Activated CD4-positive, CD25-positive, alpha-beta regulatory T cell treated with anti-CD3 and anti-CD28 coated beads, Interleukin-2, amount 50 U/mL, for 72 hours (primary cell): ENCODE measurements at regions not wholly inside any gene's neighbourhood (a gene's known extent, or its start where the extent isn't known, plus 50 kb on each side); places are given as distances from the start of the nearest gene placed in this dataset.
"Not testable (repeated sequence)": the region's sequence is repeated elsewhere in the genome, so short reads cannot be mapped to it uniquely, and the experiment has no call there.

Experiments used
- DNase-seq: peaks from one replicate; pipeline ENCODE4 v3.0.0; 2021

DNA sequence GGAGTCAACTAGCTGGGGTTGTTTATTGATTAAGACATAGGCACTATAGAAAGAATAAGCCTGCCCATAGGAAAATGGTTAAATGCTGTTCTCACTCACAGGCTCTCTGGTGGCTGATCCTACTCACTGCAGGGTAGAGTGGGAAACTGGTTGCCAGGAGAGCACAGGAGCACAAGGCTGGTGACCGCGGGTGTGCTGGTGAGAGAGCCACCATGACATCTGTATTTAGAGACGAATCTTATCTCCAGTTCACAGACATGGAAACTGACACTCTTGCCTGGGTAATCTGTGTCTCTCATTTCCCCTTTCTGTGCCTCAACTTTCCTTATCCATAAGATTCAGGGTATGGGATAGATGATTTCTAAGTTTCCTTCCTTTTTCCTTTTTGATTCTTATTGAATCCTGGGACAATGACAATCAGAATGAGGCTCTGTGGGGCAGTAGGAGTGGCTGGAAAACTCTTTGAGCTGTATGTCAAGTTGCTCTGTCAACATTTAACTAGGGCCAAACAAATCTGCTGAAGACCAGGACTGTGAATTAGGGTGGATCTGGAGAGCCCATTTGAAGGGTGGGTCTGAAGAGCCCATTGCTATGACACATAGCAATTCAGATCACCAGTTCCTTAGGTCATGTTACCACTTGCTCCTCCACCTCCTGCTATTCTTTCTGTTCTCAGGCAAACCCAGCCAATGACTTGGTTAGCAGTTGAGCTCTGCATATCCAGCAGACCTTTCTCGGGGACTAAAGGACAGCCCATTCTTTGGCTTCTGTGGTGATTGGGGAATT lies 286.1 kb upstream of the TBL1XR1 start:
- DNase-seq = no peak

DNA sequence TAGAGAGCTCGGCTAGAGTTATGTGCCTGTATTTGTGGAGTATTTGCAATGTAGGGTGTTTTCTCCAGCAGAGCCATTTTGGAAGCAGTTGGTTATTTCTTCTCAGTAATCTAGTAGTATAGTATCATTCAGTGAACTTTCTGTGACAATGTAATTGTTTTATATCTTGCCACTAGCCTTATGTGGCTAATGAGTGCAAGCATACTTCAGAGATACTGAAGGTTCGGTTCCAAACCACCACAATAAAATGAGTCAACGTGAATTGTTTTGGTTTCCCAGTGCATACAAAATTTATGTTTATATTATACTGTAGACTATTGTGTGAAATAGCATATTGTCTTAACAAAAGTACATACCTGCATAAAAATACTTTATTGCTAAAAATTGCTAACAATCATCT lies 286.9 kb upstream of the TBL1XR1 start:
- DNase-seq = no peak

DNA sequence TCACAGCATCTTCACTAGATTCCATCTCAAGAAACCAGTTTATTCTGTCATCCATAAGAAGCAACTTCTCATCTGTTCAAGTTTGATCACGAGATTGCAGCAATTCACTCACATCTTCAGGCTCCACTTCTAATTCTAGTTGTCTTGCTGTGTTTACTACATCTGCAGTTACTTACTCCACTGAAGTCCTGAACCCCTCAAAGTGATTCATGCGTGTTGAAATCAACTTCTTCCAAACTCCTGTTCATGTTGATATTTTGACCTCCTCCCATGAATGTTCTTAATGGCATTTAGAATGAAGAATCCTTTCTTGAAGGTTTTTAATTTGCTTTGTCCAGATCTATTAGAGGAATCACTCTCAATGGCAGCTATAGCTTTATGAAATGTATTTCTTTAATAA lies 287.6 kb upstream of the TBL1XR1 start:
- DNase-seq = no peak

DNA sequence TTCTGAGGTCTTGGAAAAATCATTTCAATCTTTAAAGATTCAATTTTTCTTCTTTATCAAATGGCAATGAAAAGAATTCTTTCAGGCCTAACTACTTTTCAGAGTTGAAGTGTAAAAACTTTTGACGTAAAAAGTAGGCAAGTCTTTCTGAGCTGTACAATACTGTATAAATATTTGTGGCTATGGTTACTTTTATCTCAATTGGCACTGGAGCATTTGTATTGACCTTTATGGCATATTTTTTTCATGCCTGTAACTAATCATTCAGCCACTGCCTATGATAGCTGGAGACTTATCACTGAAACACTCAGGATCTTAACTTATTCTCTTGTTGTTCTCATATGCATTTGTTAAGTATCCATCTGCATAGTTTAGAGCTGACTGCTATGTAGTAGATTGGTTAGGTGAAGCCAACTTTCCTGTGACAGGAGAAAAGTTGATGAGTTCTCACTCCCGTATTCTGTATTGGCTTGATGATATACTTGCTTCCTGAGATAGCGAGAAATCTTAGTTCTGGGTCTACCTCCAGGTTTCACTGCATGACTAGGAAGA lies 290.4 kb upstream of the TBL1XR1 start:
- DNase-seq = no peak

DNA sequence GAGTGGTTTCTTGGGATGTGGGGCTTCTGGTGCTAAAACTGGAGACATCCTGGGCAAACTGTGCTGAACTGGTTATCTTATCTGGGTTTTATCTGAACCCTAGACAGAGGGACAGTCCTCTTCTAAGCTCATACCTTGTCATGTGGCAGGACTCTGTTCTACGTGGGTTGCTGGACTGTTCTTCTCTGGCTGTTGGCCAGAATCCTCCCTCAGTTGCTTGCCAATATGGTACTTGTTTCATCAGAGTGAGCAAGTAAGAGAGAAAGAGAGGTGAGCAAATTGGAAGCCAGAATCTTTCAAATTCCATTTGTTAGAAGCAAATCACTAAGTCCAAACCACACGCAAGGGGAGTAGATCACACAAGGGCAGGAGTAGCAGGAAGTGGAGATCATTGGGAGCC lies 291.5 kb upstream of the TBL1XR1 start:
- no peak for DNase-seq

DNA sequence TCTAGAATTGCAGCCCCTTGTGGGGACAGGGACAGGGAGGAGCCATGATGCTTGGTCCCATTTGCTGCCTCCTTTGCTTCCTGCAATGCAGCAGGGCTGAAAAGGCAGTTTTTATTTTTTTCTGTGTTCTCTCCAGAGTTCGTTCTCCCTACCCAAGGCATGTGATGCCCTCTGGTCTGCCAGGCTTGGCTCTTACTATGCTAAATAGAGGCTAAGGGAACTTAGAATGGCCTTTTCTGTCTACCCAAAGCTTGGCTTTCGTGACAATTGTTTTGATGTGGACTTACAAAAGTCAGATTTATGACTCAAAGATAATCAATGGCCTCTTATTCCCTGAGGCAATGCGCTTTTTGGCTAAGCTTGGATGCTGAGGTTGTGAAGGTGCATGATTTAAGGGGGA lies 293.3 kb upstream of the TBL1XR1 start:
- no peak for DNase-seq

DNA sequence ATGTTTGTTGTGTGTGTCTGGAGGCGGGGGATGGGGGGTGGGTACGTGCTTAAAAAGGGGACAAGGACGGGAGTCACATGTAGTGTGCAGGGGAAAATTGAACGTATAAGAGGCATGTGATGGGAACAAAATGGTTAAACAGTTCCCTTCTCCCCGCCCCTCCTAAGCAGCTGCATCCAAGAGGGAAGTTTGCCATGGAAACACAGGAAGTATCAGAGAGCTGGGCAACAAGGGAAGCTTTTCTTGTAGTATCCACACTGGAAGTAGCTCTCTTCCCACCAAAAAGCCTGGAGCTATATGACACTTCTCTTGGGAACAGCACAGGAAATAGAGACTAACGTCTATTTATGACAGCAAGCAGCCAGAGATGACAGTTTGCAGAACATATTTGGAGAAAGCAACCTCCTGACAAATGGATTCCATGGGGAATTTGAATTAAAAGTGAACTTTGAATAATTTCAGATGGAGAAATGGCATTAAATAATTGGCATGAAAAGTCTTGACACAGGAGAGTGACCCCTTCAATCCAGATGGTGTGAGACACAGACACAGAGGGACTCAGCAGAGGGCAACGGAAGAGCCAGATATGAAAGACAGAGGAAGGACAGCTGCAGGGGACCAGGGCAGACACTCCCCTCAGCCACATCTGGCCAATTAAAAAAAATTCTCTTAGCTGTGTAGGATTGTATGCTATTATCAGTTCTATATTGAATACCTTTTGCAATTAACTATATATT lies 294.2 kb upstream of the TBL1XR1 start:
- no peak for DNase-seq

DNA sequence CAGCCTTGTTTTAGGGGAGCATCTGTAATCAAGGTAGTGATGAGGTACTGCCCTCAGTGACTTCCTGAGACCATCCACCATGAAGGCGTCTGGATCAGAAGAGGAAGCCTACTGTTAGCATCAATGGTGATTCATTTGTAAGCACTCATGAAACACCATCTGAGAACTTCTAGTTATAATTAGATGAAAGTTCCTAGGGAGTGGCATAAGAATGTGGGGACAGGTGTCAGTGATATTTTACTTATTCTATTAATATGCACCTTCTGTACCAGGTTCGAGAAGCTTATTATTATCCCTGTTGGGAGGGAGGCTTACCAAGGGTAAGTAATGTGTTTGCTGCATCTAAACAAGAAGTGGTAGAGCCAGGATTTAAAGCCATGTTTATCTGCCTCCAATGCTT lies 295.8 kb upstream of the TBL1XR1 start:
- no peak for DNase-seq

DNA sequence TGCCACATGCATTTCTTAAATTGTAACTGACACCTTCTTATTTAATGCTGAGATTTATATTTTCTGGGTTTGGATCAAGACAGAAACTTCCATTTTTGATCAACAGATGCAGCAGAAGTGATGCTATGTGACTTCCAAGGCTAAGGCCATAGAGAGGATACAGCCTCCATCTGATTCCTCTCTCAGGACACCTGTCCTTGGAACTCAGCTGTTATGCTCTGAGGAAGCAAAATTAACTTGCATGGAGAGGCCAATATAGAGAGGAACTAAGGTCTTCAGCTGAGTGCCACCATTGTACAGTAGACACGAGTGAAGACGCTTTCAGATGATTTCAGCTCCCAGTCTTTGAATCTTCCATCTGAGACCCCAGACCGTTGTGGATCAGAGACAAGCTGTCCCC lies 296.9 kb upstream of the TBL1XR1 start:
- DNase-seq = no peak

DNA sequence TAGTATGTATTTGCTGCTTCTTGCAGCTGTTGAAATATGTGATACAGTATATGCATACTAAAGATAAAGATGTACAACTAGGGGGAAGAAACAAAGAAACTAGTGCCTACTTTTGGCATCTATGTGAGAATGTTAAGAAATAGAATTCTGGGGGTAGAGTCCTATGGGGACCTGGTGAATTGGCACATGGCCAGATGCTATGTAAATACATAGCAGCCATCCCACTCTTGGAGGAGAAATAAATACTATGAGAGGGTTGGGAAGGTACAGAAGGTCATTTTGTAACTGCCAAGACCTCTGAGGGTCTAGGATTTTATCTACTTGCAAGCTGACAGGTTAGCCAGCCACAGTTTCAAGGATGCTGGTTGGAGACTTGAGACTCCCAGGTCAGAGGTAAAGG lies 298.3 kb upstream of the TBL1XR1 start:
- DNase-seq = no peak

DNA sequence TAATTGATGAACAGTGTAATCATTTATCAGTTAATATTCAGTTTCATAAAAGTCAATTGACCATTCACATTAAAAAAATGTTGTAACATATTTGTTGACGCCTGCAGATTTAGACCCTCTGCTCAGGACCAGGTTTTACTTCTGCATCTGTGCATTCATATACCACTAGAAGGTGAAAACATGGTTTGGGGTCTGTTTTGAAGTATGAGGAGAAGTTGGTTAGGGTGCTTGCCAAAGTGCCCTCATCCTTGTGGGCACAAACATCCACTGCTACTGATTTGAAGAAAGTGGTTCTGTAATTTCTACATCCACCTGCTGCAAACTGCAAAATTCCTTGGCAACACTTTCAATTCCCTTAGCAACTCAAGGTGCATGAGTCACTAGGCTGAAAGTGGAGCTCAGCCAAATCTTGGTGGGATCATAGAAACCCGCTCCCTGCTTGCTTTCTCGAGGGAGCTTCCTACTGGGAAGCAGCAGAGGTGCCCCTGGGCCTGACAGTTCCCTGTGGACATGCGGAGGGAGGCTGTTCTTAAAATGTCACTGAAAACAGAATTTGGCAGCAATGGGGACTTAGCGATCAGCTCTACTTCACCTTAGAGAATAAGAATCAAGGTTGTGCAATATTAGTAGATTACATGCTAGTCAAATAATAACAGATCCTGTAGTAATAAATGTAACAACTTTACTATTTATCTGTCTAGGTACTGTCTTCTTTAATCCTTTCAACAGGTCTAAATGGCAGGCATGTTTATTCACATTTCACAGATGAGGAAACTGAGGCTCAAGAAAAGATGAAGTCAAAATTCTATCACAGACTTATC lies 301.0 kb upstream of the TBL1XR1 start:
- no peak for DNase-seq

DNA sequence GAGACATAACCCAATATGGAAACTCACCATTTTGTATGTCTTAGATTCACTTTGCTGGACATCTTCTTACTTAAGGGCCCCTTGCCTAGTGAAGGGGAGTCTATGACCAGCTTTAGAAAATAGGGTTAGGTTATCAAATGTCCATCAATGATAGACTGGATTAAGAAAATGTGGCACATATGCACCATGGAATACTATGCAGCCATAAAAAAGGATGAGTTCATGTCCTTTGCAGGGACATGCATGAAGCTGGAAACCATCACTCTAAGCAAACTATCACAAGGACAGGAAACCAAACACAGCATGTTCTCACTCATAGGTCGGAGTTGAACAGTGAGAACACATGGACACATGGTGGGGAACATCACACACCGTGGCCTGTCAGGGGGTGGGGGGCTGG lies 301.8 kb upstream of the TBL1XR1 start:
- not testable (repeated sequence) for DNase-seq

DNA sequence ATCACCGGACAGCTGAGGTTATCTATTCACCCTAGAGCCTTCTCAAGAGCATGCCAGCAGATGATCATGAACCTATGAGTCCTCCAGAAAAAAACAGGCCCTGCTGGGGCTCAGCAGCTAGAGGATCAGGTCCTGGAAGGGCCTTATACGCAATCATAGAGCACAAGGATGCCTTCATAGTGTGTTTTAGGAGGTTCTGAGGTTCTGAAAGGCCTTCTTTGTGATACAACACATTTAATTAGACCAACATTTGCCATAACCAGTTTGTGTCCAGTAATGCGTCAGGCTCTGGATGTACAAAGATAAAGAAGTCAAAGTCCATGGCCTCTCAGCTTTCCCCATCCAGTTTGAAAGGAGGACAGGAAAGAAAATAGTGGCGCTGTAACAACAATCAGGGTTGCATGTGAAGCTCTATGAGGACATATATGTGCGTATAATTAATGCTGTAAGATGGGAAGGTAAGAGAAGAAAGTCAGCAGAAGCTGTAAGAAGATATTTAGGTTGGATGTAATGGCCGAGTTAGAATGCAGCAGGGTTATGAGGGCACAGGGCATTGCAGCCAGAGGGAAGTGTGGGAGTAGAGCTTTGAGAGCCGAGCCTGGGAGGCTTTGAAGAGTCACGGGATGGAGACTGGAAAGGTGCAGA lies 302.6 kb upstream of the TBL1XR1 start:
- no peak for DNase-seq

DNA sequence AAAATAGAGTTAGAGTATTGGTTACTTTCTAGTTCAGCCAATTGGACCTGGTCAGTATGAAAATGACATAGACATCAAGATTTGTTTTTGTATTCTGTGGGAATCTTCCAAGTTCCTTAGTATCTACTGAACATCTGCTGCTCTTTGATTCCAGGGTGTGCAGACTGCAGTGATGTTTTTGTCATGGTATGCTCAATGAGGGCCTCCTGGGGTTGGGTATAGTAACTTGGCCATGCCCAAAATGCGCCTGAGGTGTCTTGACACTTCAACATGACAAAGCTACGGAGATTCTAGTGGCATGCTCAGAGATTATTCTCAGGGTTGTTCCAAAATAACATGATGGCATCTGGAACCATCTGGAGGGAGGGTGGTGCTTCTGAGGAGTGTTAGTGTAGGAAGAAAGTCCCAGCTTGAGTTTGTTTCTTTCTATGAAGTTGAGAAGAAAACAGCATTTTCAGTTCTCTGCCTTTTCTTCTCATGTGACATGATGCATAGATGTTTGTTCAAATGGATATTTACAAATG lies 313.5 kb upstream of the TBL1XR1 start:
- DNase-seq = no peak

DNA sequence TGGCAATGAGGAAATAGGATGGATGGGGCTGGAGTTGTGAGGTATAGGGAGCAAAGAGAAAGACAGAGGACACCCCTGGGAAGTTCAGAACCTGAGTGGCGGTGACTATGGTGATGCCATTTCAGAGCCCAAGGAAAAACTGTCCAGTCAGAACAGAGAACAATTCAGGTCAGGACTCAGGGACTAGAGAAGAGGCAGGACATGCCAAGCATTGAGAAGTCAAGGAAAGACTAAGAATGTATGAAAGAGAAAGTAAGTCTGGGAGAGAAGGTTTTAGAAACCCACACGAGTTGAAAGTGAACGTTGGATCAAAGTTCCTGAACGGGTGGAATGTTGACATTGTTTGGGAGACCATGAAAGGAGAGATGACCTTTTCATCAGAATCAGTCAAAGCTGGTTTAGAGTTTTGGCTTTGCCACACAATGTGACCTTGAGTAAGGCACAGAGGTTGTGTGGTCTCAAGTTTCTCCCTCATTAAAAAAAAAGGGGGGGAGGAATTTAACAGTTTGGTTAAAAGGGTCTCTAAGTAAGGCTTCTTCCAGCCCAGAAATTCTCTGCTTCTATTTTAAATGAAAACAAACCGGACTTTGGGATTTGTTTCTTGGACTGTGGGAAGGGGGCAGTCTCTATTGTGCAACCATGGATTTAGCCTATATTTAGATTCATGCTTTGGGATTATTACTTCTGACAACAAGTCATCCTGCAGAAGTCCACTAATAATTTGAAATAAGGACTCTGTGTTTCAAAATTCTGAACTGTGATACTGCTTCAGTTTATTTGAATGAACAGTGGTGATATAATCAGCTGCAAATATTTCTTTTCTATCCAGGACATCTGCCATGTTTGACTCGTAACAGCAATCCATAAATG lies 315.9 kb upstream of the TBL1XR1 start:
- DNase-seq = no peak

DNA sequence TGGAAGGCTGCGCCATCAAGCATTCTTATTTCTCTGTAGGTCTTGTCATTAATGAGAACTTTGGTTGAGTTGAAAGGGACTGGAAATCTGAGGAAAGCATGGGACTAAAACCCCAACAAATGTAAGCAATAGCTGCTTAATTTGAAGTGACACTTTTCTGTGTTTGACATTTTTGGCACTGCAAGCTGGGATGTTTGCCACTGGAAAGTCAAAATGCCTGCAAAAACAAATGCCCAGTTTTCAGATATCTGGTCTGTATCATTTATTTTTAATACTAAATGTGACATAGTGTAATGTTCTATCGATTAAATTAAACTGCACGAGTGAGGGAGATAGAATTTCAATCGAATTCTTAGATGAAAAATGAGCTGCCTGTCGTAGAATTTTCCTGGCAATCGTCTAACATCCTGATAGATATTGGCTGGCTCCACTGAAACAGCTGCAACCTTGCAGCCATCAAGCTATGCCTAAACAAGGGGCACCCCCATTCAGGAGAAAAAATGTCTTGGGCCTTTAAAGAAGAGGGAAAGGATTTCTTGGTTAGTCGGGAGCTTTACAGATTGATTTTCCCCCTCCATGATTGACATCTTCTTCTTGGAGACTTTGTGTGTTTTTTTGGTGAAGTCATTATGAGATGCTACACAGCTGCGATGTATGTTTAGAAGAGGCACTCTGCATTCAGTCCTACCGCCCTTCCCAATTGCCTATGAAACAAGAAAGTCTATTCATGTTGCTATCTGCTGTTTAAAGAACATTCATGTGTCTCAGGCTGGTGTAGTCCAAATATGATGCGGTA lies 316.7 kb upstream of the TBL1XR1 start:
- DNase-seq = no peak

DNA sequence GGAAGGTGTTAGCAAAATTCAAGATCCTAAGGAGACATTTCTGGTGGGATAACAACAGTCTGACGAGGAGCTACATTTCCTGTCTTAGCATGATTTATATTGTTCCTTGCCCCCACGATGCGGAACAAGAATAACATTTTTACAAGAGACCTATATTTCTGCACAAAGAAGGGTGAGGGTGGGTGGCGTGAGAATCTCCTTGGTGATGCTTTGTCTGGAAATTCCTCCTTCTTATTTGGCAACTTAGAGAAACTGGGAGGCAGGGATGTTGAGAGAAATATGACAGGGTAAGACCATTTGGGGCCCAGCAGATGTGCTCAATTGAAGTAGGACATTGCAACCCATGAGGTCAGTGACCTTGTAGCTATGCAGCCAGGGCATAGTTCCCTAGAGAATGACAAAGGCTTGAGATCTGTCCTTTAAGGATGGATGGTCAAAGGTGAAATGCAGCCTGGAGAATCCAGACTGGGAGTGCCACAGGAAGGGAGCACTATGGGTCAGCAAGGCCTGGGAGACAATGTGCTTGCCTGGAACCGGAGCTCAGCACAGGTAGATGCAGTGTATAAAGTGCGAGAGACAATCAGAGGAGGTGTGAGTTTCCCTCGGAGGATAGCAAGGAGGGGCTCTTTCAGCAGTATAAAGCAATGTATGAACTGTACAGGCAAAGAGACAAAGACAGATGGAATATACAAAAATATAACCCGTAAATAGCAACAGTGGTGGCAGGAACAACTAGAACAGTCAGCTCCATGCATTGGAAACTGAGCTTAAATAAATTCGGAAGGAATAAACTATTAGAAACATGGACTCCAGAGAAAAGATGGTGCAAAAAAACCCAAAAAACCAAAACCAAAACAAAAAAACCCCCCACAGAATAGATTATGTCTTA lies 317.6 kb upstream of the TBL1XR1 start:
- no peak for DNase-seq

DNA sequence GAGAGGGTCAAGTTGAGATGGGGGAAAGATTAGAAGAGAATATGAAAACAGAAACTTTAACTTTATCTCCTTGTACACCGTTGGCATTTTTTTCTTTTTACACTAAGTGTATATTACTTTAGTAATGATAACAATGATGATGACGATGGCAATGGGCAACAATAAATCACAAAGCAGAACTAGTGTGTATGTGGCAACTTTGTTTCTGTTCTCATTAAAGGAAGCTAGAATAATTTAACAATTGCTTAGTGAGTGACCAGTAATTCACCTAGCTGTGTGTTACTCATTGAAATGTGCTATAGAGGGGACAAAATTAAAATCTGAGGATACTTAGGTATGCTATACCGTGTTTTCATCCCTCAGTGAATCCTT lies 318.5 kb upstream of the TBL1XR1 start:
- no peak for DNase-seq

DNA sequence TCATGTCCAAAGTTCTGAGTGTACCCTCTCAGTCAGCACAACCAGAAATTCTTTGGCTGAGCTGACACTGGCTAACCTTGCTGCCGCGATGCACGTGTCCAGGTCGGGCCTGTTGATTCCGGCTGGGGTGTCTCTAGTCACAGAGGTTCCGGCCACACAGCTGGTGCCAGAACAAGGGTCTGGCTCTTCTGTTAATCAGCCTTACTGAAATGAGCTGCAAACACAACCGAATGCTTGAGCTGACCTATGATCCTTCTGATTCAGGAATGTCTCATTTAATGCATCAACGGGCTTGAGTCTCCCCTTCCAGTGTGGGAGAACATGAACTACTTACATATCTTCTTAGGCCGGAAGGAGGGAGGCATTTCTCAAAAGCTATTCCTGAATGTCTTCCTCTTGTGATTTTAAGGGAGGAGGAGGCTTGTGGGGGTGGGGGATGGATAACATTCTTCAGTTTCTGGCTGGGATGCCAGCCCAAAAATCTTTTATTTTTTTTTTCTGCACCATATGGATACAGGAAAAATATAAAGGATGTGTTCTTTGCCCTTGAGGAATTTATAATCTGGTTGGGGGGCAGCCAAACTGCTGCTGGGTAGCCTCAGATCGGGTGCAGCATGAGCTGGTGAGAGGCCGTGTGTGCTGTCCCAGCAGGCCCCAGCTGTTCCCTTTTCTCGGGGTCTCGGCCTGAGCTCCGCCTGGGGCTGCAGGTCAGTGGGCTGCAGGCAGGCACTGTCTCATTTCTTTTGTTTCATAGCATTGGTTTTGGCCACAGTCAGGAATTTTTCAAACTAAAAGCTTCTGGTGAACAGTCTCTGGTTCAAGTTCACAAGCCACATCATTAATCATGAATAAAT lies 319.1 kb upstream of the TBL1XR1 start:
- DNase-seq = no peak
